IMR-90 (cell line): ENCODE measurements at regions not wholly inside any gene's neighbourhood (a gene's known extent, or its start where the extent isn't known, plus 50 kb on each side); places are given as distances from the start of the nearest gene placed in this dataset.

Experiments used
- CEBPB ChIP-seq: IDR thresholded peaks from 2 replicates; pipeline ENCODE4 v1.6.1; 2012; ENCODE audit warnings: low read depth, low read length, improper control_type of control experiment
- POLR2A ChIP-seq: IDR thresholded peaks from 2 replicates; pipeline ENCODE4 v1.6.1; 2012; ENCODE audit warnings: mild to moderate bottlenecking, low read depth, low read length
- TF ChIP-seq, protein P1 (sequence below): fragments of 150-350 bp; IDR thresholded peaks from 2 replicates; pipeline ENCODE4 v1.6.1; 2017; ENCODE audit warnings: mild to moderate bottlenecking, antibody characterized with exemption, low read length, low read depth
- TF ChIP-seq, protein P2 (sequence below): conservative IDR thresholded peaks from 2 replicates; pipeline ENCODE4 v1.5.1; 2012; ENCODE audit warnings: mild to moderate bottlenecking, low read depth, low read length, improper control_type of control experiment

DNA sequence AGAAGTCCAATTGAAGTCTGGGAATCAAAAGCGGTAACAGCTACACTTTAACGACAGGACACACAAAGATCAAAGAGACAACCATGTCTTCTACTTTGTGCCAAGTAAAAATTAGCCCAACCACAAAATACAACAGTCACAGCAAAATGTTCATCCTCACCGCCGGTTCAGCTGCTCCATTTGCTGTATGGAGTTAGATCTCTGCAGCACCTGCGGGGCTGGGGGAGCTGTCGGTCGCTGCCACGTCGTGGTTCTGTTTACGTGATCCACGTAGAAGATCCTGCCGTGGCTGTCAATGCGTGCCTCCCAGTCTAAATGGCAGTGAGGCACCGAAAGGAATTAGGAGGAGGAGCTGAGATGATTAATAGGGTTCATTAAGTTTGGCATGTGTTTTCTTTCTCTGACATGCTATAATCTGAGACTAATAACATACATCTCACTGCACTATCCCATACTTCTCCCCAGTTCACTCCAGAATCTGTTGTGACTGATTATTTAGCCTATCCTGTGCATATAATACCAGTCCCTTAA lies 136.5 kb upstream of the STK17B start:
- TF ChIP-seq, protein P1, sequence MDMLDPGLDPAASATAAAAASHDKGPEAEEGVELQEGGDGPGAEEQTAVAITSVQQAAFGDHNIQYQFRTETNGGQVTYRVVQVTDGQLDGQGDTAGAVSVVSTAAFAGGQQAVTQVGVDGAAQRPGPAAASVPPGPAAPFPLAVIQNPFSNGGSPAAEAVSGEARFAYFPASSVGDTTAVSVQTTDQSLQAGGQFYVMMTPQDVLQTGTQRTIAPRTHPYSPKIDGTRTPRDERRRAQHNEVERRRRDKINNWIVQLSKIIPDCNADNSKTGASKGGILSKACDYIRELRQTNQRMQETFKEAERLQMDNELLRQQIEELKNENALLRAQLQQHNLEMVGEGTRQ, result no peak
- TF ChIP-seq, protein P2, sequence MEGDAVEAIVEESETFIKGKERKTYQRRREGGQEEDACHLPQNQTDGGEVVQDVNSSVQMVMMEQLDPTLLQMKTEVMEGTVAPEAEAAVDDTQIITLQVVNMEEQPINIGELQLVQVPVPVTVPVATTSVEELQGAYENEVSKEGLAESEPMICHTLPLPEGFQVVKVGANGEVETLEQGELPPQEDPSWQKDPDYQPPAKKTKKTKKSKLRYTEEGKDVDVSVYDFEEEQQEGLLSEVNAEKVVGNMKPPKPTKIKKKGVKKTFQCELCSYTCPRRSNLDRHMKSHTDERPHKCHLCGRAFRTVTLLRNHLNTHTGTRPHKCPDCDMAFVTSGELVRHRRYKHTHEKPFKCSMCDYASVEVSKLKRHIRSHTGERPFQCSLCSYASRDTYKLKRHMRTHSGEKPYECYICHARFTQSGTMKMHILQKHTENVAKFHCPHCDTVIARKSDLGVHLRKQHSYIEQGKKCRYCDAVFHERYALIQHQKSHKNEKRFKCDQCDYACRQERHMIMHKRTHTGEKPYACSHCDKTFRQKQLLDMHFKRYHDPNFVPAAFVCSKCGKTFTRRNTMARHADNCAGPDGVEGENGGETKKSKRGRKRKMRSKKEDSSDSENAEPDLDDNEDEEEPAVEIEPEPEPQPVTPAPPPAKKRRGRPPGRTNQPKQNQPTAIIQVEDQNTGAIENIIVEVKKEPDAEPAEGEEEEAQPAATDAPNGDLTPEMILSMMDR, result no peak
- TF ChIP-seq CEBPB (no peak), POLR2A (no peak)
